ENCODE measurements at regions not wholly inside any gene's neighbourhood (a gene's known extent, or its start where the extent isn't known, plus 50 kb on each side); places are given as distances from the start of the nearest gene placed in this dataset.

- no peak for DNase-seq
These were observed 61.9 kb upstream of the GHR start for GRCh38 chr5:42361315-42361688.

GRCh38 chr5:42366051-42366450 is 57.2 kb upstream of the GHR start:
- DNase-seq = no peak
